ENCODE measurements at regions not wholly inside any gene's neighbourhood (a gene's known extent, or its start where the extent isn't known, plus 50 kb on each side); places are given as distances from the start of the nearest gene placed in this dataset.
"Not testable (repeated sequence)": the region's sequence is repeated elsewhere in the genome, so short reads cannot be mapped to it uniquely, and the experiment has no call there.

DNA sequence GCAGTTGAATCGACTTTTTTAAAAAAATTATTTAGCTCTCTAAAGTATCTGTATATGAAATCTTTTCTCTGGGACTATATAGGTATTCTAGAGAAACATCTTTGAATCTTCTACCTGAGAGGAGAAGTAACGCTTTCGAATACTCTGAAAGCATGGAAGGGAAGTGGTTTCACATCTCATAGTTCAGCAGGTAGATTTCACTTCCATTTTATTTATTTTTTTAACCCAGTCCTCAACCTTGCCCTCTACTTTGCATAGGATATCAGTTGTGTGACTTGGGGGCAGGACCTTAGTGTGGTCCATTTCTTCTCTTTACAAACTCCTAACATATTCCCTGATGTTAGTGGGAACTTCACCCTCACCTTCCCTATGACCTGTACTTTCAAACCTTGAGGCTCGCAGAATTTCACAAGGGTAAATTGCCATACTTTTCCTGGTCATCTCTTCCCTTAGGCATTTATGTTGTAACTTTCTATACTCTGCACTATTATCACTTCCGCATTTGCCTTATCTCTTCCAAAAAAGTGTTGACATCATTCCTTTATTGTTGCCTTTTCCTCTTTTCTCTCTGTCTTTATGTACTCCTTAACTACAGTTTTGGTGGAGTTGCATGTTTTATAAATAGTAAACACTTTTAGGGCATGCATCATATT, 1208.5 kb upstream of the ADGRL4 start:
- DNase-seq: no peak

DNA sequence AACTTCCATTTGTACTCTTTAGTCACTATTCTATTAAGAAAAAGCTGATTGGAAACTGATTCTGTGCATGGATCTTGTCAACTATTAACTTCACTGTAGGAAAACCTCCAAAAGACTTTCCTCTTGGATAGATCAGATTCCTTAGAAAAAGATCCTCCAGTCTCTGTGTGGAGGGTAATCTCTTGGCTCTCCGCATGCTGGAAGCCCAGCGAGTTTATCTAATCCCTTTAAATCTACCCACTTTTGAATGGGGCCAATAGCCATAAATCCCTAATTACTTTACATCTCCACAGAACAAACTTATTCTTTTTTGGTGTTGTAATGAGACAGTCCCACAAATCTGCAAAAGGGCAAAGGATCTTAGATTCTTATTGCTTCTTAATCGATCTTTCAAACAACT, 1206.4 kb upstream of the ADGRL4 start:
- DNase-seq: no peak

- DNase-seq: no peak
Observed at GRCh38 chr1:80211691-80212380, 1205.3 kb upstream of the ADGRL4 start.

- no peak for DNase-seq
Observed at GRCh38 chr1:80202118-80202517, 1195.6 kb upstream of the ADGRL4 start.

DNA sequence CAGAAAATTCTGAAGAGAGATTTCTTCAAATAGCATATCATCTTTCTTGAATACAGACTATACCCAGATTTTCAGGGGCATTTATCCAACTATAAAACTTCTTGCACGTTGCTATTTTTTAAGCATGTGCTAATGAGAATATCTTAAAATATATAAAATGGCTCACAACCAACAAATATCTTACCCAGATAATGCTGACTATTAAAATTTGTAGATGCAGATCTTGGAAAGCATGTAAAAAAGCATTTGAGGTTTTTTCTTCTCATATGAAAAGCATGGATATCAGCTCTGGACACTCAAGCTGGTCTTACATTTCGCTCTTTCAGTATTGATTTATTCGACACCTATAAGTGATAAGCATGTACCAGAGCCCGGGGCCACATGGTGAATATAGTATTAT, 1187.7 kb upstream of the ADGRL4 start:
- no peak for DNase-seq

- no peak for DNase-seq
Observed at GRCh38 chr1:80181418-80181817, 1174.9 kb upstream of the ADGRL4 start.

- DNase-seq: no peak
Observed at GRCh38 chr1:80171631-80172030, 1165.1 kb upstream of the ADGRL4 start.

DNA sequence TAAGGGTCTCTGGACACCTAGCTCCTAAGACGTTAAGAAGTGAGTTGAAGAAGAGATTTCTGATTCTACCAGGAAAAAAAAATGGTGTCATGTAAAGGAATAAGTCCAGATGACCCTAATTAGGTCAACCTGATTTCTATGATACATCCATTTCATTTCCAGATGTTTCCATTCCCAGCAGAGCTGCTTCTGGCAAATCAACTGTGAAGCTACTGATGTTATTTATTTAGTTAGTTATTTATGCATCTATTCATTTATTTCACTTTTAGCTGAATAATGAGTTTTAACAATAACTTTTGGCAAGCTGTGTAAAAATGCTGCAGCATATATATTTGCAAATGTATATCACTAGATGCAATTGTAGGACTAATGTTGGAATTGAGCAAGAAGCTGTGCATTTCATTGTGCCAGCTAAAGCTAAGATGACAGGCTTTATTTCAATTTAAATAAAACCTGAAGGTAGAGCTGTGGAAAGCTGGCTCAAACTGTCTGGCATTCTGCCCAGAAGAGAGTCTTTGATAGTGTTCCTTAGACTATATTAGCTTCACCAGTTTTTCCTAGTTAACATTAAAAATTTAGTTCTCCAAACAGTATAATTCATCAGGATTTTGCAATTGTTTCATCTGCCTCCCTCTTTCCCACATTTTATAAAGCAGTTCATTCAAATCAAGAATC, 1164.4 kb upstream of the ADGRL4 start:
- DNase-seq: no peak

GRCh38 chr1:80164150-80164549, 1157.6 kb upstream of the ADGRL4 start:
- DNase-seq: no peak

DNA sequence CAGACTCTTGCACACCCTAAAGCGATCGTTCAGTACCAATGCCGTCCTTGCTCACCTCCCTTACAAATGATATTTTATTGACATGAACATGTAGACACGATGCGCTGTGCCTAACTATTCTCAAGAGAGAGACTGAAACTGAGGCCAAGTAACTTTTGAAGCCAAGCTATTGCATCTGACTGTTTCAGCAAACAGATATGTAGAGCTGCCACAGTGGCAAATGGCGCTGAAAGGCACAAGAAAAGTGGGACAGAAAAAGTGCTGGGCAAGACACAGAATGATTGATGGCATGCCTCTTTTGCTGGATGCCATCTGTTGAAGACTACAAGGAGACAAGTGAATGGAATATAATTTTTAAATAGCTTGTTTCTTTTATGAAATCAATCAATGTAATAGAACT, 1157.2 kb upstream of the ADGRL4 start:
- no peak for DNase-seq

DNA sequence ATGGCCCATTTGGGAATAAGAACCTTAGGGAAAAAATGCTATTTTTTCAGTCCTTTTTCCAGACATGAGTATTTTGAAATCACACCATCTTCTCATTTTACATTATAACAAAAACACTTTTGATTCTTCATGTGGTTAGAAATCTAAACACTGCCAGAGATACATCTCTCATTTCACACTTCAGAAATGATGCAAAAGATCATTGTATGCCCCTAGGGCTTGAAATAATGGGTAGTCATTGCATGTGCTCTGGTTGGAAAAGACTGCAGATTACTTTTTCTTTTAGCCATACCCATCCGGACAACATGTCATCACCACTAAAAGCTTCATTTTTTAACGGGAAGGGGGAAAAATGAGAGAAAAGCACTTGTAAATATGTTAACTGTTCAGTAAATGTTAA, 1152.2 kb upstream of the ADGRL4 start:
- no peak for DNase-seq

DNA sequence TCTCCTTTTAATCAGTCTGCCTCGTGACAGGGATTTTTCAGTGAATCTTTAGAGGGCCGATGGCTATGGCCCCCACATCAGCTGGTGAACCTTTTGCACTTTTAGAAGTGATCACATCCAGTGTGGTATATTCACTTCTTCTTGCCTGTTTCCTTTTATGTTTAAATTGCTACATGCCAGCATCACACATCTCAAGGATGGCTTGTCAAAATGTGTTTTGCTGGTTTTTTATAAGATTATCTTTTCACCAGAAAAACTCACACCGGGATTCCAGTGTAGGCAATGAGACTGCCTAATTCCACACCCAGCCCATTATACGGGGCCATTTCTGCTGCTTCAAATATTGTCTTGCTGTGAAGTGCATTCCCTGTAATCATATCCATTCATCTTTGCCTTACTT, 1151.7 kb upstream of the ADGRL4 start:
- DNase-seq: no peak

- DNase-seq: no peak
Observed at GRCh38 chr1:80155371-80155770, 1148.8 kb upstream of the ADGRL4 start.

DNA sequence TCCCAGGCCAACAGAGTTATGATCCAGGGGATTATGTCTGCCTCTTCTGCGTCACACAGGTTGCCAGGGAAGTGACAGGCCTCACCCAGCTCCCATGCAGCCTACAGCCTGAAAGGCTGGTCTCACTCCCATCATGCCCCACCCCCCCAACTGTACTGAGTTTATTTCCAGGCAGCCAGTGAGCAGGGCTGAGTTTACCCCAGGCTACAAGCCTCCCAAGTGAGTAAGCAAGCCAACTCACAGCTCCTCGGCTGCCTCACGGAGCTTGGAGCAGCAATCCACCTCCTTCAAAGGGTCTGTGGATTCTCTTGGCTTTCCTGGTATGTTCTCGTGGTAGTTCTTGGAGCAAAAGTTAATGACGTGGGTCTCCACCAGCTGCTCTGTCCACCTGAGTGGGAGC, 1147.6 kb upstream of the ADGRL4 start:
- no peak for DNase-seq

DNA sequence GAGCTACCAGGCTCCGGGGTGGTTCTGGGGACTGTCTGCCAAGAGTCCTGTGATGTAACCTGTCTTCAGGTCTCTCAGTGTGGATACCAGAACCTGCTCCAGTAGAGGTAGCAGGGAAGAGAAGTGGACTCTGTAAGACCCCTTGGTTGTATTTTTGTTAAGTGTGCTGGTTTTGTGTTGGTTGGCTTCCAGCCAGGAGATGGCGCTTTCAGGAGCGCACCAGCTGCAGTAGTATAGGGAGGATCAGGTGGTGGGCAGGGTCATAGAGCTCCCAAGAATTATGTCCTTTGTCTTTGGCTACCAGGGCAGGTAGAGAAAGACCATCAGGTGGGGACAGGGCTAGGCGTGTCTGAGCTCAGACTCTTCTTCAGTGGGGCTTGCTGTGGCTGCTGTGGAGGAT, 1147.2 kb upstream of the ADGRL4 start:
- no peak for DNase-seq

DNA sequence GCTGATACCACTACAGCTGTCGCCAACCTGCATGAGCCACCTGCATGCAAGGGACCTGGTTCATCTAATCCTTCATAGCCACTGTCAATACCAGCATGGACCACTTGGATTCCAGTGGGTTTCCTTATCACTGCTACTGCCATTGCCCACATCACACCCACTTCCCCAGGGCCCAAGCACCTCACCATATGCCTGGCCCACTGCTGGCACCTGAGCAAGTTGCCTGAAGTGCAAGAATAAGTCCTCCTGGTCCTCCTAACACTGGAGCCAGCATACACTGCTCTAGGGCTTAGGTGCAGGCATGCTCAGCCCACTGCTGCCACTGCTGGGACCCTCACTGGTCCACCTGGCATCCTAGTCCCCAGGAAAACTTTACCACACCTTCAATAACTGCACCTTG, 1136.8 kb upstream of the ADGRL4 start:
- no peak for DNase-seq

- DNase-seq: not testable (repeated sequence)
Observed at GRCh38 chr1:80137946-80138602, 1131.5 kb upstream of the ADGRL4 start.

- no peak for DNase-seq
Observed at GRCh38 chr1:80113168-80114038, 1106.9 kb upstream of the ADGRL4 start.

GRCh38 chr1:80101159-80101558, 1094.6 kb upstream of the ADGRL4 start:
- no peak for DNase-seq

- no peak for DNase-seq
Observed at GRCh38 chr1:80099713-80100112, 1093.2 kb upstream of the ADGRL4 start.

GRCh38 chr1:80085067-80085466, 1078.5 kb upstream of the ADGRL4 start:
- DNase-seq: no peak

- DNase-seq: no peak
Observed at GRCh38 chr1:80083892-80084291, 1077.4 kb upstream of the ADGRL4 start.

DNA sequence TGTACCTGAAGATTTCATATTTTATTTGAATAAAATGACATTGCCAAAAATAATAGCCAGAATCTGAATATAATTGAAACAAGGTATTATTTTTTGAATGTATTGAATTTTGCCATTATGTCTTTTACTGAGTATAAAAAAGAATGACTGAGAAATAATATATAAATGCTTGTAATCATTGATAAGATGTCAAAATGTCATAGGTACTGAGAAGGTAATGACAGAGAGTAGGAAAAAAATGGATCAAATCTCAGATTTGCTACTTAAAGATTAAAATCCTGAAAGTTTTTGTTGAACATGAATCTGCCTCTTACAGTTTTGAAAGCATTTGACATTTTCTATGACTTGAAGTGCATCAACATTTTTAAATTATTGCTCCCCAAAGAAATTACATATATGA, 1069.9 kb upstream of the ADGRL4 start:
- no peak for DNase-seq
